Keratinocyte (primary cell): ENCODE measurements at regions not wholly inside any gene's neighbourhood (a gene's known extent, or its start where the extent isn't known, plus 50 kb on each side); places are given as distances from the start of the nearest gene placed in this dataset.

Experiments
- DNase-seq: peaks from one replicate; pipeline ENCODE4 v3.0.0-alpha.2; 2011; ENCODE audit warnings: low read depth, missing footprints, low spot score
- FAIRE-seq: peaks from 2 replicates; lab custom pipeline; 2011; peaks lifted over from hg19 to GRCh38; lab: Jason Lieb, UNC
- H2AFZ ChIP-seq: 2 replicates; pipeline ENCODE4 v1.6.0; 2012; ENCODE audit warnings: low read length, control low read depth, inconsistent platforms; ENCODE audit not compliant: control insufficient read depth
- H3K27ac ChIP-seq: 2 replicates; pipeline ENCODE4 v1.5.1; 2011; ENCODE audit warnings: low read length; ENCODE audit not compliant: control insufficient read depth, insufficient read depth
- H3K27me3 ChIP-seq: 3 replicates; pipeline ENCODE4 v1.6.0; 2011; ENCODE audit warnings: low read length; ENCODE audit not compliant: control insufficient read depth, insufficient read depth; ENCODE audit errors: extremely low read depth
- H3K36me3 ChIP-seq, 2 experiments: 2 replicates in 1 of 2; 3 replicates in 1 of 2; pipeline ENCODE4 v1.5.1; 2011; ENCODE audit warnings: low read length in 2 of 2, mild to moderate bottlenecking in 1 of 2; ENCODE audit not compliant: control insufficient read depth in 2 of 2, insufficient read depth in 2 of 2; ENCODE audit errors: extremely low read depth in 1 of 2
- H3K4me1 ChIP-seq: 3 replicates; pipeline ENCODE4 v1.5.1; 2011; ENCODE audit warnings: low read length; ENCODE audit not compliant: control insufficient read depth, insufficient read depth; ENCODE audit errors: extremely low read depth
- H3K4me2 ChIP-seq: 3 replicates; pipeline ENCODE4 v1.6.0; 2011; ENCODE audit warnings: low read depth, low read length; ENCODE audit not compliant: control insufficient read depth, insufficient read depth; ENCODE audit errors: extremely low read depth
- H3K4me3 ChIP-seq, 3 experiments: fragments of 200-600 bp in 1 of 3; sonication (generic) in 1 of 3; 2 replicates in 2 of 3; 3 replicates in 1 of 3; pipeline ENCODE4 v1.5.1; 2011 to 2016; ENCODE audit warnings: low read length in 3 of 3, mild to moderate bottlenecking in 3 of 3, control low read depth in 2 of 3, inconsistent platforms in 1 of 3, low read depth in 1 of 3, mixed read lengths in 1 of 3, mixed run types in 1 of 3, moderate library complexity in 1 of 3; ENCODE audit not compliant: control insufficient read depth in 2 of 3, insufficient read depth in 2 of 3; ENCODE audit errors: extremely low read depth in 1 of 3
- H3K79me2 ChIP-seq: 2 replicates; pipeline ENCODE4 v1.6.0; 2012; ENCODE audit warnings: low read length; ENCODE audit not compliant: control insufficient read depth, insufficient read depth
- H3K9ac ChIP-seq: 3 replicates; pipeline ENCODE4 v1.6.0; 2011; ENCODE audit warnings: low read length; ENCODE audit not compliant: control insufficient read depth, insufficient read depth; ENCODE audit errors: extremely low read depth
- H3K9me1 ChIP-seq: 3 replicates; pipeline ENCODE4 v1.6.0; 2011; ENCODE audit warnings: low read length; ENCODE audit not compliant: control insufficient read depth, insufficient read depth; ENCODE audit errors: extremely low read depth
- H3K9me3 ChIP-seq: 2 replicates; pipeline ENCODE4 v1.5.1; 2012; ENCODE audit warnings: low read depth, low read length; ENCODE audit not compliant: control insufficient read depth
- H4K20me1 ChIP-seq: 3 replicates; pipeline ENCODE4 v1.6.0; 2011; ENCODE audit warnings: low read length; ENCODE audit not compliant: control insufficient read depth, insufficient read depth; ENCODE audit errors: extremely low read depth
- CTCF ChIP-seq, 3 experiments: IDR thresholded peaks in 1 of 3; conservative IDR thresholded peaks in 1 of 3; optimal IDR thresholded peaks in 1 of 3; 2 replicates in 2 of 3; 3 replicates in 1 of 3; pipeline versions ENCODE3 to v1.5.1; 2011; ENCODE audit warnings: low read length in 3 of 3, mild to moderate bottlenecking in 3 of 3, moderate library complexity in 2 of 3, control low read depth in 1 of 3, inconsistent platforms in 1 of 3; ENCODE audit not compliant: insufficient read depth in 2 of 3; ENCODE audit errors: extremely low read depth in 1 of 3
- EZH2 ChIP-seq: IDR thresholded peaks from one replicate; pipeline ENCODE4 v1.6.1; 2012; ENCODE audit warnings: inconsistent platforms, mild to moderate bottlenecking, low read length, moderate library complexity
- dilution Hi-C: fragments of 300-500 bp; cut with MboI; formaldehyde crosslinking; loops from one replicate; pipeline ENCODE4 v1.7.0; 2020; ENCODE audit warnings: low sequenced_read_pairs; ENCODE audit not compliant: extremely low pct_ligation_motif_present

GRCh38 chr21:15278279-15278678, 213.5 kb upstream of the NRIP1 start:
- Histone ChIP-seq H3K9me1 (no peaks in the 10 kb centered on the region), H4K20me1 (no peaks in the 10 kb centered on the region), H3K27me3 (no peaks in the 10 kb centered on the region), H3K79me2 (no peaks in the 10 kb centered on the region), H3K9me3 (no peaks in the 10 kb centered on the region), H3K4me2 (no peak overlapping the region), H3K9ac (no peak overlapping the region), H2AFZ (no peak overlapping the region), H3K36me3 (no peaks in the 10 kb centered on the region), H3K27ac (no peak overlapping the region), H3K4me1 (peaks cover 6% of the 10 kb centered on the region), H3K4me3 (no peak overlapping the region)
- DNase-seq: no peak
- FAIRE-seq: no peak
- dilution Hi-C loops: no loop called here
- TF ChIP-seq EZH2 (no peak), CTCF (optimal IDR thresholded peaks at IDR 0.05 in 1 of 3, IDR thresholded peaks at IDR 0.05 in 1 of 3, conservative IDR thresholded peaks at IDR 0.05 in 1 of 3; ENCODE audit: extremely low read depth in 1 of 3, insufficient read depth in 2 of 3, low read length in 3 of 3) (no peak)

- dilution Hi-C loops: no loop called here
- no peak for FAIRE-seq
- H2AFZ ChIP-seq: no peak overlapping the region
Measured at GRCh38 chr21:15278851-15279250, 214.1 kb upstream of the NRIP1 start.

More at GRCh38 chr21:15278851-15279250, 214.1 kb upstream of the NRIP1 start:
- H3K4me3 ChIP-seq: no peak overlapping the region
- H3K4me1 ChIP-seq: peaks cover 6% of the 10 kb centered on the region
- H3K9ac ChIP-seq: no peak overlapping the region
- H3K36me3 ChIP-seq: no peaks in the 10 kb centered on the region
- H3K4me2 ChIP-seq: no peak overlapping the region
- H3K79me2 ChIP-seq: no peaks in the 10 kb centered on the region
- no peaks in the 10 kb centered on the region for H3K9me1 ChIP-seq
- no peak for DNase-seq
- H3K9me3 ChIP-seq: no peaks in the 10 kb centered on the region
- H4K20me1 ChIP-seq: no peaks in the 10 kb centered on the region
- no peak overlapping the region for H3K27ac ChIP-seq
- H3K27me3 ChIP-seq: no peaks in the 10 kb centered on the region
- no peak for TF ChIP-seq CTCF (optimal IDR thresholded peaks at IDR 0.05 in 1 of 3, IDR thresholded peaks at IDR 0.05 in 1 of 3, conservative IDR thresholded peaks at IDR 0.05 in 1 of 3; ENCODE audit: extremely low read depth in 1 of 3, insufficient read depth in 2 of 3, low read length in 3 of 3)
